DOHH2 (cell line): ENCODE measurements at regions not wholly inside any gene's neighbourhood (a gene's known extent, or its start where the extent isn't known, plus 50 kb on each side); places are given as distances from the start of the nearest gene placed in this dataset.

Experiments used
- H3F3A ChIP-seq: fragments of 200-600 bp; sonication (generic), shearing (Covaris generic); 2 replicates; pipeline ENCODE4 v1.6.0; 2016; ENCODE audit warnings: antibody characterized with exemption, mild to moderate bottlenecking; ENCODE audit not compliant: control insufficient read depth, insufficient read depth
- H3K27ac ChIP-seq: fragments of 200-600 bp; sonication (generic); 2 replicates; pipeline ENCODE4 v1.5.1; 2014; ENCODE audit warnings: low read depth, mild to moderate bottlenecking, low read length, moderate library complexity
- H3K27me3 ChIP-seq: fragments of 200-600 bp; sonication (generic); 2 replicates; pipeline ENCODE4 v1.6.1; 2014; ENCODE audit warnings: mild to moderate bottlenecking, low read length, mixed read lengths; ENCODE audit not compliant: control insufficient read depth
- H3K36me3 ChIP-seq: fragments of 200-600 bp; sonication (generic); 2 replicates; pipeline ENCODE4 v1.6.1; 2014; ENCODE audit warnings: mild to moderate bottlenecking, low read length, moderate library complexity, mixed read lengths; ENCODE audit not compliant: control insufficient read depth
- H3K4me1 ChIP-seq: fragments of 200-600 bp; sonication (generic); 2 replicates; pipeline ENCODE4 v1.6.1; 2014; ENCODE audit warnings: mild to moderate bottlenecking, low read length, mixed read lengths; ENCODE audit not compliant: control insufficient read depth
- H3K4me2 ChIP-seq: fragments of 200-600 bp; sonication (generic); 2 replicates; pipeline ENCODE4 v1.6.0; 2014; ENCODE audit warnings: mild to moderate bottlenecking, low read length, moderate library complexity
- H3K4me3 ChIP-seq: fragments of 200-600 bp; sonication (generic); 2 replicates; pipeline ENCODE4 v1.5.1; 2014; ENCODE audit warnings: mild to moderate bottlenecking, low read length, mixed read lengths
- H3K79me2 ChIP-seq: fragments of 200-600 bp; sonication (generic); 2 replicates; pipeline ENCODE4 v1.6.1; 2014; ENCODE audit warnings: mild to moderate bottlenecking, low read length, mixed read lengths; ENCODE audit not compliant: control insufficient read depth
- H3K9me2 ChIP-seq: fragments of 200-600 bp; sonication (generic); replicated peaks from 2 replicates; pipeline ENCODE4 v1.6.1; 2014; ENCODE audit warnings: mild to moderate bottlenecking, low read length, mixed read lengths; ENCODE audit not compliant: control insufficient read depth
- H3K9me3 ChIP-seq: fragments of 200-600 bp; sonication (generic); 2 replicates; pipeline ENCODE4 v1.6.1; 2014; ENCODE audit warnings: antibody characterized with exemption, low read length, mixed read lengths; ENCODE audit not compliant: control insufficient read depth, insufficient read depth
- H4K20me1 ChIP-seq: fragments of 200-600 bp; sonication (generic); 2 replicates; pipeline ENCODE4 v1.6.0; 2014; ENCODE audit warnings: low read depth, mild to moderate bottlenecking, antibody characterized with exemption, low read length, moderate library complexity; ENCODE audit not compliant: control insufficient read depth, insufficient read depth
- CTCF ChIP-seq: fragments of 200-600 bp; sonication (generic); IDR thresholded peaks from one replicate; pipeline ENCODE4 v1.5.1; 2014; ENCODE audit warnings: antibody characterized with exemption, mild to moderate bottlenecking, low read depth, low read length; ENCODE audit not compliant: poor library complexity, severe bottlenecking
- EZH2phosphoT487 ChIP-seq: fragments of 200-600 bp; sonication (generic); IDR thresholded peaks from 2 replicates; pipeline ENCODE4 v1.6.1; 2017; ENCODE audit warnings: borderline replicate concordance, mild to moderate bottlenecking, antibody characterized with exemption, low read length, moderate library complexity, mixed read lengths

- H4K20me1 ChIP-seq, result no peaks in the 10 kb centered on the region
- no peaks in the 10 kb centered on the region for H3K36me3 ChIP-seq
- no peaks in the 10 kb centered on the region for H3K4me1 ChIP-seq
- H3K4me3 ChIP-seq, result no peak overlapping the region
- no peaks in the 10 kb centered on the region for H3K9me2 ChIP-seq
- no peaks in the 10 kb centered on the region for H3K27me3 ChIP-seq
- H3F3A ChIP-seq, result no peaks in the 10 kb centered on the region
- H3K9me3 ChIP-seq, result no peaks in the 10 kb centered on the region
- TF ChIP-seq EZH2phosphoT487, result no peak
- no peak for TF ChIP-seq CTCF
- H3K79me2 ChIP-seq, result no peaks in the 10 kb centered on the region
- H3K27ac ChIP-seq, result no peak overlapping the region
- H3K4me2 ChIP-seq, result no peak overlapping the region
Observed at GRCh38 chr10:94129393-94130130, 135.8 kb downstream of the PLCE1 start.

- TF ChIP-seq EZH2phosphoT487, result no peak
- no peak for TF ChIP-seq CTCF
- Histone ChIP-seq H3K79me2 (no peaks in the 10 kb centered on the region), H3F3A (no peaks in the 10 kb centered on the region), H3K36me3 (no peaks in the 10 kb centered on the region), H3K9me3 (no peaks in the 10 kb centered on the region), H3K27me3 (no peaks in the 10 kb centered on the region), H3K27ac (no peak overlapping the region), H3K4me2 (no peak overlapping the region), H3K4me1 (no peaks in the 10 kb centered on the region), H3K9me2 (no peaks in the 10 kb centered on the region), H3K4me3 (no peak overlapping the region), H4K20me1 (no peaks in the 10 kb centered on the region)
Observed at GRCh38 chr10:94131885-94132284, 138.2 kb downstream of the PLCE1 start.

- Histone ChIP-seq H3K27ac (no peak overlapping the region), H3K4me2 (no peak overlapping the region), H3K9me3 (no peaks in the 10 kb centered on the region), H3K27me3 (no peaks in the 10 kb centered on the region), H3K9me2 (no peaks in the 10 kb centered on the region), H3F3A (no peaks in the 10 kb centered on the region), H3K4me3 (no peak overlapping the region), H3K36me3 (no peaks in the 10 kb centered on the region), H3K4me1 (no peaks in the 10 kb centered on the region), H4K20me1 (no peaks in the 10 kb centered on the region), H3K79me2 (no peaks in the 10 kb centered on the region)
- TF ChIP-seq EZH2phosphoT487, result no peak
- TF ChIP-seq CTCF, result no peak
Observed at GRCh38 chr10:94133239-94133638, 139.5 kb downstream of the PLCE1 start.
